ENCODE measurements at regions not wholly inside any gene's neighbourhood (a gene's known extent, or its start where the extent isn't known, plus 50 kb on each side); places are given as distances from the start of the nearest gene placed in this dataset.

DNA sequence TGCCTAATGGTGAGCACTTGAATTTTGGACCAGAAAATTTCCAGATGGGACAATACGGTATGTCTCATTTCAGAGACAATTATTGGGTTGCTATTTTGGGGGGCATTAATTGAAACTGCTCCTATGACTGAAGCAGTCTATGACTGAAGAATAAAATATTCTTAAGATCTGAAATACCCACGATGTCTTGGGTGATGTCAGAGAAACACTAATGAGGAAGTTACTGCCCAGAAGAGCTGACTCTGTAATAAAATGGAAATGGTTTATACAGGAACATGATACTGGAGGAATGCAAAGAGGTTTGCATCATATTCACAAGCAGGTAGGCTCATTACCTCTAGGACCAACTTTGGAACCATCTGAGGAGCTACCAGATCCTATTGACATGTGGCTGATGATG, 68.7 kb downstream of the IL12A start:
- TF ChIP-seq, protein P1, sequence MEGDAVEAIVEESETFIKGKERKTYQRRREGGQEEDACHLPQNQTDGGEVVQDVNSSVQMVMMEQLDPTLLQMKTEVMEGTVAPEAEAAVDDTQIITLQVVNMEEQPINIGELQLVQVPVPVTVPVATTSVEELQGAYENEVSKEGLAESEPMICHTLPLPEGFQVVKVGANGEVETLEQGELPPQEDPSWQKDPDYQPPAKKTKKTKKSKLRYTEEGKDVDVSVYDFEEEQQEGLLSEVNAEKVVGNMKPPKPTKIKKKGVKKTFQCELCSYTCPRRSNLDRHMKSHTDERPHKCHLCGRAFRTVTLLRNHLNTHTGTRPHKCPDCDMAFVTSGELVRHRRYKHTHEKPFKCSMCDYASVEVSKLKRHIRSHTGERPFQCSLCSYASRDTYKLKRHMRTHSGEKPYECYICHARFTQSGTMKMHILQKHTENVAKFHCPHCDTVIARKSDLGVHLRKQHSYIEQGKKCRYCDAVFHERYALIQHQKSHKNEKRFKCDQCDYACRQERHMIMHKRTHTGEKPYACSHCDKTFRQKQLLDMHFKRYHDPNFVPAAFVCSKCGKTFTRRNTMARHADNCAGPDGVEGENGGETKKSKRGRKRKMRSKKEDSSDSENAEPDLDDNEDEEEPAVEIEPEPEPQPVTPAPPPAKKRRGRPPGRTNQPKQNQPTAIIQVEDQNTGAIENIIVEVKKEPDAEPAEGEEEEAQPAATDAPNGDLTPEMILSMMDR (IDR thresholded peaks at IDR 0.05; ENCODE audit: insufficient read depth, low read depth, low read length): no peak
- TF ChIP-seq EZH2 (IDR thresholded peaks at IDR 0.05; ENCODE audit: insufficient read depth, low read length): no peak

Measured in astrocyte (in vitro differentiated cells and primary cell).